Right lobe of liver (tissue), 6 donors: ENCODE measurements at regions not wholly inside any gene's neighbourhood (a gene's known extent, or its start where the extent isn't known, plus 50 kb on each side); places are given as distances from the start of the nearest gene placed in this dataset.

Experiments used
- ATAC-seq, 4 donors: fragments of 200-7000 bp; cut with Tn5 transposase; one replicate each; pipeline ENCODE4 v1.9.1; 2020; ENCODE audit warnings: mild to moderate bottlenecking in 4 of 4, moderate library complexity in 4 of 4
- DNase-seq, 3 donors: peaks; one replicate each; pipeline ENCODE4 v3.0.0-alpha.2; 2020
- H3K27ac ChIP-seq, 3 donors: fragments of 200-600 bp; one replicate each; pipeline ENCODE4 v1.8.0; 2022
- H3K27me3 ChIP-seq, 2 donors: fragments of 200-600 bp; one replicate each; pipeline ENCODE4 v1.8.0; 2022
- H3K36me3 ChIP-seq, 4 donors: fragments of 200-600 bp; sonication (generic) in 1 of 4; one replicate each; pipeline versions ENCODE4 v1.5.1 to v1.8.0; 2017 to 2022; ENCODE audit warnings: control low read depth in 1 of 4
- H3K4me1 ChIP-seq, 4 donors: fragments of 200-600 bp; sonication (generic) in 1 of 4; one replicate each; pipeline versions ENCODE4 v1.5.1 to v1.8.0; 2017 to 2022; ENCODE audit warnings: control low read depth in 1 of 4
- H3K4me3 ChIP-seq, 3 donors: fragments of 200-600 bp; one replicate each; pipeline ENCODE4 v1.8.0; 2022
- H3K9me3 ChIP-seq, 4 donors: fragments of 200-600 bp; sonication (generic) in 1 of 4; one replicate each; pipeline versions ENCODE4 v1.5.1 to v1.8.0; 2017 to 2022; ENCODE audit warnings: control low read depth in 1 of 4
- POLR2A ChIP-seq: fragments of 450-650 bp; IDR thresholded peaks from one replicate; pipeline ENCODE4 v1.6.1; 2017; ENCODE audit warnings: antibody characterized with exemption, mild to moderate bottlenecking
- WGBS: methylation state at CpG from one replicate; pipeline ENCODE4 v1.1.6; 2018; ENCODE audit warnings: low coverage, low lambda C conversion rate; ENCODE audit not compliant: insufficient coverage; ENCODE audit errors: missing lambda C conversion rate; 5-methylcytosine and 5-hydroxymethylcytosine counted together
- intact Hi-C, 2 donors: fragments of 100-400 bp; cut with DNase I; formaldehyde crosslinking; loops; one replicate each; pipeline versions ENCODE4 v1.11.2 to v1.14.1; 2022
- TF ChIP-seq, protein P1 (sequence below), 4 donors: fragments of 200-600 bp in 3 of 4; fragments of 450-650 bp in 1 of 4; IDR thresholded peaks; one replicate each; pipeline versions ENCODE4 v1.5.1 to v1.8.0; 2016 to 2022; ENCODE audit warnings: antibody characterized with exemption in 4 of 4, mild to moderate bottlenecking in 2 of 4
- donor health status: DM: no; HTN: yes; CAD: no.
- donor health status: DM: no; HTN: no; CAD: no.
- donor health status: DM: no; HTN: no; CAD: no.
- donor health status: DM: no; HTN: yes; CAD: no.
- donor health status: DM: no; HTN: yes; CAD: no.

DNA sequence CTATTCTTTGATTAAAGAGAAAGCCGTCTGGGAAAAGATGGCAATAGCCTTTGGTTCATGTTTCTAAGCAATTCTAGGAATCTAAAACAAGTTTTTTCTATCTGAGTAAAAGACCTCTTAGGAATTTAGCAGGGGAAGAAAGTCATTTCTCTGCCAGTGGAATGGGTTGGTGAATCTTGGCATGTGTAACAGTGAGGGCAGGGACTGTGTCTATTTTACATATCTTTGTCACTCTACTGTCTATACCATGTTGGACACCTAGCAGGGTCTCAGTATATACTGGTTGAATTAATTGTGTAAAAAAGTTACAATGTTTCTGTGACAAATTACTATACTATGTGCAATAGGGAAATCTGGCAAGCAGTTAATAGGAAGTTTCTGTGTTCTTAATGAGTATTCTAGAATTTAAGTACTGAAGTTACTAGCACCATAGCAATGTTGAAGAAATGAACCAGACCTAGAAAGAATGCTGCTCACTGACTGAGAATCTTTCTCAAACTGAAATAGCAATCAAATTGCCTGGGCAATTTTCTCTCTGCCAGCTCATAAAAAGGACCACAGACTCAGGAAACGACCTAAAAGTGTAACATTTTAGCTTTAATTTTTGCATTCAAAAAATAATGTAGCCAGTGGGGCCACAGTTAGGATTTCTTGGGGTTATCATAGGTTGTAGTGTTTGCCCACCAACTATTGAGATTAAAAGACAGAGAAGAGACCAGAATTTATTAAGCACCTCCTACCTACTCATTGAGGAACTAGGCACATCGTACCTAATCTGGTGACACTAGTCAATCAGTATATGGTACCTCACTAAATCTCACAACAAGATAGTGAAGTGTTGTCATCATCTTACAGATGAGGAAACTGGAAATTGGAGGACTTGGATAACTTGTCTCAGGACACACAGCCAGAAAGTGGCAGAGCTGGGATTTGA is 56.2 kb upstream of the LEKR1 start:
- Histone ChIP-seq H3K4me1 (no peaks in the 10 kb centered on the region), H3K36me3 (no peaks in the 10 kb centered on the region), H3K9me3 (no peaks in the 10 kb centered on the region), H3K27ac (no peak overlapping the region), H3K27me3 (no peaks in the 10 kb centered on the region), H3K4me3 (no peak overlapping the region)
- TF ChIP-seq POLR2A, result no peak
- TF ChIP-seq, protein P1, sequence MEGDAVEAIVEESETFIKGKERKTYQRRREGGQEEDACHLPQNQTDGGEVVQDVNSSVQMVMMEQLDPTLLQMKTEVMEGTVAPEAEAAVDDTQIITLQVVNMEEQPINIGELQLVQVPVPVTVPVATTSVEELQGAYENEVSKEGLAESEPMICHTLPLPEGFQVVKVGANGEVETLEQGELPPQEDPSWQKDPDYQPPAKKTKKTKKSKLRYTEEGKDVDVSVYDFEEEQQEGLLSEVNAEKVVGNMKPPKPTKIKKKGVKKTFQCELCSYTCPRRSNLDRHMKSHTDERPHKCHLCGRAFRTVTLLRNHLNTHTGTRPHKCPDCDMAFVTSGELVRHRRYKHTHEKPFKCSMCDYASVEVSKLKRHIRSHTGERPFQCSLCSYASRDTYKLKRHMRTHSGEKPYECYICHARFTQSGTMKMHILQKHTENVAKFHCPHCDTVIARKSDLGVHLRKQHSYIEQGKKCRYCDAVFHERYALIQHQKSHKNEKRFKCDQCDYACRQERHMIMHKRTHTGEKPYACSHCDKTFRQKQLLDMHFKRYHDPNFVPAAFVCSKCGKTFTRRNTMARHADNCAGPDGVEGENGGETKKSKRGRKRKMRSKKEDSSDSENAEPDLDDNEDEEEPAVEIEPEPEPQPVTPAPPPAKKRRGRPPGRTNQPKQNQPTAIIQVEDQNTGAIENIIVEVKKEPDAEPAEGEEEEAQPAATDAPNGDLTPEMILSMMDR (IDR thresholded peaks at IDR 0.05), result no peak
- ATAC-seq, result no peak
- DNase-seq, result no peak
- WGBS, result 72% methylated on average over 3 of the region's 3 CpGs
- intact Hi-C loops, result no loop called here

DNA sequence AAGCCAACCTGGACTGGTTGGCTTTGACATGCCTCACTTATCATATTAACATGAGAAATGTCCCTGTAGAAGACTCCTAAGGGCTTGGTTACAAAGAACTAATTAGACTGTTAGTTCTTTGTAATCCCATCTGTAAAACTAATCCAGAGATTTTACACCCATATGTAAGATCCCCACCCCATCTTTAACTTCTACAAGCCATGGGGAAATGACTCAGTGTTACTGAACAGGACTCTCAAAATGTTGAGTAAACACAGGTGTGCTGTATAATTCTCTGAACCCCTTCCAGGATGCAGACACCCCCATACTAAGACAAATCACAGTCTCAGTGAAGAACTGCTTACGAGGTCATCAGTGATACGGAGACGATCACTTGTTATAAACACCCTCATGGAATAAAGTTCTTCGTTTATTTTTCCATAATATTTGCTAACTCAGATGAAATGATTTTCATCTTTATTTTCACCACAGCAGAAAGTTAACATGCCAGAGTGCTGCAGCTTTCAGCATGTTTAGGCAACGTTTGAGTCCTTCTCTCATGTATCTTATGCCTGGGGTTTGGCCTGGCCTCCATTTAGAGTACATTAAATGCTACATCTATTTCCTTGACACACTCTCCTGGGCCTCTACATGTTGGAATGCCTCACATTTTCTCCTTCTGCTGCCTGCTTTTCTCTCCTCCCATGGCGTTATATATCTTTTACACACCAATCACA is 55.3 kb upstream of the LEKR1 start:
- ATAC-seq (no peak), DNase-seq (no peak)
- Histone ChIP-seq H3K27me3 (no peaks in the 10 kb centered on the region), H3K4me1 (no peaks in the 10 kb centered on the region), H3K27ac (no peak overlapping the region), H3K36me3 (no peaks in the 10 kb centered on the region), H3K4me3 (no peak overlapping the region), H3K9me3 (no peaks in the 10 kb centered on the region)
- 81% methylated on average over 6 of the region's 6 CpGs for WGBS
- intact Hi-C loops, result no loop called here
- no peak for TF ChIP-seq POLR2A
- TF ChIP-seq, protein P1 (IDR thresholded peaks at IDR 0.05), result no peak

DNA sequence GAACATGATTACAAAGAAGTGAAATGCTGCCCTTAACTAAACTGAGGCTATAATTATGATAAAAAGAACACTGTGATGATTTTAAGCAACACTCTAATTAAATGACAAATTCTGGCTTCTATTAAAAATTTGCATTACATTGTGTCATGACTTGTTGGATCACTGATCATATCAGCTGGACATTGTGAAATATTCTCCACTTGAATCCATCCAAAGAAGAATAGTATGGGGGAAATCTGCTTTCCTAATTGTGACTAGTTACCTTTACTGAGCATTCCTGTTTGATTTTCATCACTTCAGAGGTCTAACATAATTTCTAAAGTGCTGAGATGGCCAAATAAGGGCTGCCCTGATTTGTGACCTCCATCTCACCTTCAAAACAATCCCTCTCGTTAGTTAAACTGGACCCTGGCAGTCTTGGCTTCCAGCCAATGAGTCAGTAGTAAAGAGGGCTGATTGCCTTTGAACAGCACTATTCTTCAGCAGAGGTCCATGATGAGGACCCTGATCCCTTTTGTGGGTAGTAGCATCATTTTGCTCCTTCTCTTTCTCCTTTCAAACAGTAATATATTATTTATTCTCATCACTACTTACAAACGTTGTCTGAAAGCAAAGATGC is 53.5 kb upstream of the LEKR1 start:
- H3K27ac ChIP-seq, result no peak overlapping the region
- no peak overlapping the region for H3K4me3 ChIP-seq
- intact Hi-C loops, result no loop called here
- 10% methylated on average over 2 of the region's 2 CpGs for WGBS
- no peak for DNase-seq
- H3K36me3 ChIP-seq, result no peaks in the 10 kb centered on the region
- no peaks in the 10 kb centered on the region for H3K4me1 ChIP-seq
- TF ChIP-seq POLR2A, result no peak
- TF ChIP-seq, protein P1 (IDR thresholded peaks at IDR 0.05), result no peak
- H3K9me3 ChIP-seq, result no peaks in the 10 kb centered on the region
- peak in 1 of 4 donors; percentile 18 for ATAC-seq
- no peaks in the 10 kb centered on the region for H3K27me3 ChIP-seq

DNA sequence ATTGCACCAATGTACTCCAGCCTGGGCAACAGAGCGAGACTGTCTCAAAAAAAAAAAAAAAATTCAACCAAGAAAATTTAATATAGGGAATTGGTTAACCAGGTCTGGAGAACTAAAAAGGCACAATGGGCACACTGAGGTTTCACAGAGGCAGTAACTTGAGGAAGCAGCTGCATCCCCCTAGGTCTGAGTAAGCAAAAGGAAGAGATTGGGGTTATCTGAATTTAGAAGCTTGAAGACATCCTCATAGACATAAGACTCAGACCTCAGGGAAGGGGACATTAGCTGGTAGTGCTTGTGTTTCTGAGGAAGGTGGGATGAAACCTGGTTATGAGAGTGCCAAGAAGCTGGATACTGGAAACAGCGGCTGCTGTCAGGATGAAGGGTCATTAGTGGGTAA is 50.1 kb upstream of the LEKR1 start:
- Histone ChIP-seq H3K27me3 (no peaks in the 10 kb centered on the region), H3K27ac (no peak overlapping the region), H3K36me3 (no peaks in the 10 kb centered on the region), H3K4me3 (no peak overlapping the region), H3K4me1 (no peaks in the 10 kb centered on the region), H3K9me3 (no peaks in the 10 kb centered on the region)
- ATAC-seq (no peak), DNase-seq (no peak)
- WGBS, result 79% methylated on average over 2 of the region's 2 CpGs
- TF ChIP-seq, protein P1 (IDR thresholded peaks at IDR 0.05), result no peak
- no peak for TF ChIP-seq POLR2A
- intact Hi-C loops, result no loop called here
